Kidney epithelial cell (primary cell): ENCODE measurements at regions not wholly inside any gene's neighbourhood (a gene's known extent, or its start where the extent isn't known, plus 50 kb on each side); places are given as distances from the start of the nearest gene placed in this dataset.
"Not testable (repeated sequence)": the region's sequence is repeated elsewhere in the genome, so short reads cannot be mapped to it uniquely, and the experiment has no call there.

ENCODE experiments used
- DNase-seq: peaks from one replicate; pipeline ENCODE4 v3.0.0-alpha.2; 2010; ENCODE audit warnings: low read depth
- H3K27me3 ChIP-seq: 2 replicates; pipeline ENCODE4 v1.6.0; 2011; ENCODE audit warnings: low read length; ENCODE audit not compliant: control insufficient read depth, insufficient read depth
- H3K36me3 ChIP-seq: 2 replicates; pipeline ENCODE4 v1.5.1; 2011; ENCODE audit warnings: low read length; ENCODE audit not compliant: control insufficient read depth, insufficient read depth
- H3K4me3 ChIP-seq: 2 replicates; pipeline ENCODE4 v1.5.1; 2011; ENCODE audit warnings: low read depth, mild to moderate bottlenecking, control low read depth, low read length
- TF ChIP-seq, protein P1 (sequence below): IDR thresholded peaks from 2 replicates; pipeline ENCODE4 v1.5.1; 2011; ENCODE audit warnings: mild to moderate bottlenecking, moderate library complexity, low read length, control low read depth, inconsistent platforms; ENCODE audit not compliant: insufficient read depth, poor library complexity, severe bottlenecking

DNA sequence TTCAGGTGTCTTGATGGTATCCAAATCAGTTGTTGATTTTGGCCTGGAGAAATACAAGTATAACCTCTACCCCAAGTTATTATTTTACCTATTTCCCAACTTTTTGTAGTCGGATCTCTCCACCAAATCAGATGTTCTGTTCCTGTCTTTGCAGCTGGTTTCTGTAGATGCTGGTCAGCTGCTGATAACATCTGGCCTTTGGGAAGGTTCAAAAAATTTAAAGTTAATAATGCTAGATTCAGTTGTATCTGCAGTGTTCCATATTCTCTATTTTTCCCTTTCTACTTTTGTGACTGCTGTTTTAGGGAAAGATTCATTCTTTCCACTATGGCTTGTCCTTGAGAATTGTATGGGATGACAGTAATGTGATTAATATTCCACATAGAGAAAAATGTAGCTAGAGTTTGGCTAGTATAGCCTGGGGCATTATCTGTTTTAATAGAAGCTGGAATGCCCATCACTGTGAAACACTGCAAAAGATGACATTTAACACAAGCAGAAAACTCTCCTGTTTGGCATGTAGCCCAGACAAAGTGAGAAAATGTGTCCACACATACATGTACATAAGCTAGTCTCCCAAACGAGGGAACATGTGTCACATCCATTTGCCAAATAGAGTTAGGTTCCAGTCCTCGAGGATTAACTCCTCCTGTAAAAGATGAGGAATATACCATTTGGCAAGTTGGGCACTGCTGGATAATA, 99.2 kb downstream of the ZNF100 start:
- H3K27me3 ChIP-seq, H3K4me3 ChIP-seq, H3K36me3 ChIP-seq, DNase-seq: not testable (repeated sequence)

DNA sequence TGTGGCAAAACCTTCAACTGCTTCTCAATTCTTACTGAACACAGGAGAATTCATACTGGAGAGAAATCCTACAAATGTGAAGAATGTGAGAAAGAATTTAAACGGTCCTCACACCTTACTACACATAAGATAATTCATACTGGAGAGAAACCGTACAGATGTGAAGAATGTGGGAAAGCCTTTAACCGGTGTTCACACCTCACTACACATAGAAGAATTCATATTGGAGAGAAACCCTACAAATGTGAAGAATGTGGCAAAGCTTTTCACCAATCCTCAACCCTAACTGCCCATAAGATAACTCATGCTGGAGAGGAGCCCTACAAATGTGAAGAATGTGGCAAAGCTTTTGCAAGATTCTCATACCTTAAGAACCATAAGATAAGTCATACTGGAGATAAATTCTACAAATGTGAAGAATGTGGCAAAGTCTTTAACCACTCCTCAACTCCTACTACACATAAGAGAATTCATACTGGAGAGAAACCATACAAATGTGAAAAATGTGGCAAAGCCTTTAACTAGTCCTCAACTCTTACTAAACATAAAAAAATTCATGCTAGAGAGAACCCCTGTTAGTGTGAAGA, 111.7 kb downstream of the ZNF100 start:
- TF ChIP-seq, protein P1, sequence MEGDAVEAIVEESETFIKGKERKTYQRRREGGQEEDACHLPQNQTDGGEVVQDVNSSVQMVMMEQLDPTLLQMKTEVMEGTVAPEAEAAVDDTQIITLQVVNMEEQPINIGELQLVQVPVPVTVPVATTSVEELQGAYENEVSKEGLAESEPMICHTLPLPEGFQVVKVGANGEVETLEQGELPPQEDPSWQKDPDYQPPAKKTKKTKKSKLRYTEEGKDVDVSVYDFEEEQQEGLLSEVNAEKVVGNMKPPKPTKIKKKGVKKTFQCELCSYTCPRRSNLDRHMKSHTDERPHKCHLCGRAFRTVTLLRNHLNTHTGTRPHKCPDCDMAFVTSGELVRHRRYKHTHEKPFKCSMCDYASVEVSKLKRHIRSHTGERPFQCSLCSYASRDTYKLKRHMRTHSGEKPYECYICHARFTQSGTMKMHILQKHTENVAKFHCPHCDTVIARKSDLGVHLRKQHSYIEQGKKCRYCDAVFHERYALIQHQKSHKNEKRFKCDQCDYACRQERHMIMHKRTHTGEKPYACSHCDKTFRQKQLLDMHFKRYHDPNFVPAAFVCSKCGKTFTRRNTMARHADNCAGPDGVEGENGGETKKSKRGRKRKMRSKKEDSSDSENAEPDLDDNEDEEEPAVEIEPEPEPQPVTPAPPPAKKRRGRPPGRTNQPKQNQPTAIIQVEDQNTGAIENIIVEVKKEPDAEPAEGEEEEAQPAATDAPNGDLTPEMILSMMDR: no peak
- Histone ChIP-seq H3K27me3 (no peaks in the 10 kb centered on the region), H3K4me3 (no peak overlapping the region), H3K36me3 (no peaks in the 10 kb centered on the region)
- DNase-seq: no peak

DNA sequence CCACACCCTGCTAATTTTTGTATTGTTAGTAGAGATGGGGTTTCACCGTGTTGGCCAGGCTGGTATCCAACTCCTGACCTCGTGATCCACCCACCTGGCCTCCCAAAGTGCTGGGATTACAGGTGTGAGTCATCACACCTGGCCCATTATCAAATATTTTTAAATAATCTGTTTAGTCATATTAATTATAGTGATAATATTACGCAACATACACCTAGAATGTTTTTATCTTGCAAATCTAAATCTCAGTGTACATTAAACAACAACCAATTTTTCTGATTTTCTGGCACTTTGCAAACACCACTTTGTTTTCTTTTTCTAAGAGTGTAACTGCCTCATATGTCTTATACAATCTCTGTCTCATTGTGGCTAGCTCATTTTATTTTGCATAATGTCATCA, 115.9 kb downstream of the ZNF100 start:
- H3K36me3 ChIP-seq, H3K4me3 ChIP-seq, DNase-seq, H3K27me3 ChIP-seq: not testable (repeated sequence)

DNA sequence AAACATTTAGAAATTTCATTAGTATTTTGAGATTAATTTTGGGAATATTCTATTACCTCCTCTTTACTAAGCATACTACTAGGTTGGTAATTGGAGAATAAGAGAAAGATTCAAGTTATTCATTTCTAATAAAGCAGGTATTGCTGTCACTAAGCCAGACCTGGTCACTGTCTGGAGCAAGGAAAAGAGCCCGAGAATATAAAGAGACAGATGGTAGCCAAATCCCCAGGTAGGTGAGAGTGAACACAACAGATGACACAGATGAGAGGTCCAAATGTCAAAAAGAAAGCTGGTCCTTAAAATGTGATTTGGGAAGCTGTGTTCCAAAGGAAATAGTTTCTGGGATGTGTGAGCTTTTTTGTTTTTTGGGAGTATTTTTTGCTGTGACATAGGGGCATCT, 128.6 kb downstream of the ZNF100 start:
- H3K4me3 ChIP-seq: no peak overlapping the region
- TF ChIP-seq, protein P1: no peak
- no peaks in the 10 kb centered on the region for H3K36me3 ChIP-seq
- no peak for DNase-seq
- H3K27me3 ChIP-seq: no peaks in the 10 kb centered on the region

DNA sequence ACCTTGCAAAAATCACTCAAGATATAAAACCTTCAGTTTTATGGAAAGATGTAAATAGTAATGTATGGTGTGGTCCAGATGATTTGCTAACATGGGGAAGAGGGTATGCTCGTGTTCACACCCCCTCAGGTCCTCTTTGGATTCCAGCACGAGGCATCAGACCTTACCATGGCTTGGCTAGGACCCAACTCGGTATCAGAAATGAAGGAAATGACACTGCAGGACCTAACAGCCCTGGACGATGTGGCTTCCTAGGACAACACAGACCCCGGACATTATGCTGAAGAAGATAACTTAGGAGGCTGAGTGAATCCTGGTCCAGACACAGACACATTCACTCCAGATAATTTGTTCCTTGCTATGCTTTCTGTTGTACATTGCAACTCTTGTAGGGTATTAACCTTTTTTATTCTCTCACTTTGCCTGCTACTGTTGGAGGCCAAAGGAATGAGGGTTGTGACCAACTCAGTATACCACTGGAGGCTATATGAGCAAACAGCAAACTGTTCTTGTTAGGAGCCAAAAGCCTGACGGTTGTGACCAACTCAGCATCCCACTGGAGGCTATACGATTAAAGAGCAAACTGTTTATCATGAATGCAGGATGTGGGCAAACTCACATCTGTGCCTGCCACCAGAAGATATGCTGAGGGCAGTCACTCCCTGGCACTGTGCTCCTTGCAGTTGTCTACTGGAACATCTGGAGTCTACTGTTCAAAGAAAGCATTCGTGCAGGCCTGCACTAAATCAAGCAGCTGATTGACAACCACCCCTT, 121.7 kb downstream of the ZNF429 start:
- Histone ChIP-seq H3K4me3 (no peak overlapping the region), H3K36me3 (no peaks in the 10 kb centered on the region), H3K27me3 (no peaks in the 10 kb centered on the region)
- DNase-seq: no peak
- TF ChIP-seq, protein P1: no peak

DNA sequence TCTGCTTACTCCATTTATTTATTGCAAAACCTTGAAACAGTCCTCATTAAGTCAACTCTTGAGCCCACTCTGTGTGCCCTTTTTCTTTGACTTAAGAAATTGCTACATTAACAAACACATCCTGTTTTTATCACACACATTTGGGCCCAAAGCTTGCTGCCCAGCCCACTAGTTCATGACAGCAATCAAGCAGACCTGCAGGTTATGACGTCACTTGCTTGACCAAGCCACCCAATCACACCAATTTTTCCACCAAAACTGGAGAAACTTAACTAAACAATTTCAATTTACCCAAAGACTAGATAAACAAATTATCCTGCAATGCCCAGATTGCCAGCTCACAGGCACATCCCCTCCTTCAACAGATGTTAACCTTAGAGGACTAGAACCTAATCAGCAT, 120.7 kb downstream of the ZNF429 start:
- DNase-seq: no peak
- no peak overlapping the region for H3K4me3 ChIP-seq
- H3K27me3 ChIP-seq: no peaks in the 10 kb centered on the region
- H3K36me3 ChIP-seq: no peaks in the 10 kb centered on the region
- TF ChIP-seq, protein P1: no peak
